Activated CD8-positive, alpha-beta memory T cell treated with anti-CD3 and anti-CD28 coated beads for 24 hours (primary cell): ENCODE measurements at regions not wholly inside any gene's neighbourhood (a gene's known extent, or its start where the extent isn't known, plus 50 kb on each side); places are given as distances from the start of the nearest gene placed in this dataset.

Source experiments
- DNase-seq: peaks from one replicate; pipeline ENCODE4 v3.0.0-alpha.2; 2020

DNA sequence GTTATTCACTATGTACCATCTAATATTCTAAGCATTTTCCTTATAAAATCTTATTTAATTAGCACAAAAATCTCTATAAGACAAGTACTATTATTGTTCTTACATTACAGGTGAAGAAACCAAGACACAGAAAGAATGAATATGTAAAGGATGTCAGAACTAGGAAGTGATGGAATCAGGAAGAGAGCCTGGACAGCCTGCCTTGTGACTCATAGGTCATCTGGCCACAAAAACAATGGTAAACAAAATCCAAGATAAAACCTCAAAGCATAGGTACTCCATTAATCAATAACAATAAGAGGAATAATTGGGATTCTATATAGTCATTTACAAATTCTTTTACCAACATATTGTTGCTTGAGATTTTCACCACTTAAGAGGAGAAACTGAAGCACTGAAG, 505.4 kb upstream of the PIK3C3 start:
- DNase-seq: no peak

- no peak for DNase-seq
Measured at GRCh38 chr18:41444943-41445342, 510.1 kb upstream of the PIK3C3 start.

DNA sequence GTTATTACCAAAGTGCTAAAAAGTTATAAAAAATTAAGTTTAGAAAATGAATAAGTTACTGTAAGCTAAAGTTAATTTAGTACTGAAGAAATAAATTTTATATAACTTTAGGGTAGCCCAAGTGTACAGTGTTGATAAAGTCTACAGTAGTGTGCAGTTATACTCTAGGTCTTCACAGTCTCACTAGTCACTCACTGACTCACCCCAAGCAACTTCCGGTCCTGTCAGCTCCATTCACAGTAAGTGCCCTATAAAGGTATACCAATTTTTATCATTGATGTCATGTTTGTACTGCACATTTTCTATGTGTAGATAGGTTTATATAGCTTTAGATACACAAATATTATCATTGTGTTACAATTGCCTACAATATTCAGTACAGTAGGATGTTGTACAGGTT, 518.3 kb upstream of the PIK3C3 start:
- DNase-seq: no peak

DNA sequence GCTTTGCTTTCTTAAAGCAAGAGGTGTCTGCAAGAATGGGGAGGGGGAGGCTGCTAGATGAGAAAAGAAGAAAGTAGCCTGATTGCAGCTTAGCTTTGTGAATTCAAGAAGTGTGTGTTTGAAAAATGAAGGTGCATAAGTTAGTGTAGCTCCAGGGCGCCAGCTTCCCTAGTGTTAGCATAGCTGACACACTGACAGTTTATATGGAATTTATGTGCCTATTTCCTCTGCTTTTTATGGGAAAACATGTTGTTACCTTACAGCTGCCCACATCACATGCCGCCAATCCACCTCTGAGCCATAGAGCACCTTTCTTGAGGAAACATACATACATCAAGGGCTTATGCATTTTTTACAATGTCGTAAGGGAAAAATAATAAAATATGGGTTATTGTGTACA, 536.4 kb upstream of the PIK3C3 start:
- no peak for DNase-seq

DNA sequence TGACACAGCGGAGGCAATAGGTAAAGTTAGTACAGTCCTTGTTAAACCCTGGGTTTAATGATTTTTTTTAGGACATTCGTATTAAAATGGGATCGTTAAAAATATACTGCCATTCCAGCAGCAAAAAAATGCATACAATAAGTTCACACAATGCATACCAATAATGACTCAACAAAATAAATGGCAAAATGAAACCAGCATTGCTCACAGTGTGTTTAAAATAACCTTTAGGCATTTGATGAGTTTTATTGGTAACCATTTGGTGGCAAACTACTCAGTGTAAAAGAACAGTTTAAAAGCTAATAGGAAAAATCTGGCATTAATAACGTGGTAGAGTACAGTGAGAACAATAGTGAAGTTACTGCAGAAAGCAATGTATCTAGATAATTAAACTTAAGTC, 539.0 kb upstream of the PIK3C3 start:
- DNase-seq: no peak

GRCh38 chr18:41410006-41410405, 545.0 kb upstream of the PIK3C3 start:
- no peak for DNase-seq

DNA sequence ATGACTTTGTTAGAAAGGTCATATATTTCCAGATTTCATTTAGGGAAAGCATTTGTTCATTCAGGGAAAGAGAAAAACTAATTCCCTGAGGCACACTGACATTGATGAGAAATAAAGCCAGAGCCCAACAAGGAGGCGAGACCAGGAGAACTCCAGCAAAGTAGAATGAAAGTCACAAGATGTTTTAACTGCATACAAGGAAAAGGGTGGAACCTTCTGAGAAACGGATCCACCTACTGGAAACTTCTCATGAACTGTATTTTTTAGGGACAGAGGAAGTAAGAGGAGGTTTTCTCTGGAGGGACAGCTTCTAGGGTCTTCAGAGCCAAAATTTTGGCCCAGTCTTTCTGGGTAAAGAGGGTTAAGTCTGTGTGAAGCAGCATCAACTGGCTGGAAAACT, 548.2 kb upstream of the PIK3C3 start:
- DNase-seq: no peak

GRCh38 chr18:41396861-41397260, 558.2 kb upstream of the PIK3C3 start:
- no peak for DNase-seq

DNA sequence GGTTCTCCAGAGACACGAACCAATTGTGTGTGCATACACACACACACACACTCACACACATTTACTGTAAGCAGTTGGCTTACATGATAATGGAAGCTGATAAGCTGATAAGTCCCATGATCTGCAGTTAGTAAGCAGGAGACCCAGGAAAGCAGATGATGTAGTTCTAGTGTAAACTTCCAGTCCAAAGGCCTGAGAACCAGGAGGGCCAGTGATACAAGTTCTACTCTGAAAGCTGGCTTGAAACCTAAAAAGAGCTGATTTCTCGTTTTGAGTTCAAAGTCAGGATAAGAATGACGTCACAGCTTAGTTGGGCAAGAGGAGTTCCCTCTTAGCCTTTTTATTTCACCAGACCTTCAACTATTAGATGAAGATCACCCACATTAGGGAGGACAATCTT, 558.8 kb upstream of the PIK3C3 start:
- no peak for DNase-seq

GRCh38 chr18:41395695-41396094, 559.3 kb upstream of the PIK3C3 start:
- no peak for DNase-seq

GRCh38 chr18:41391616-41392595, 563.1 kb upstream of the PIK3C3 start:
- no peak for DNase-seq

DNA sequence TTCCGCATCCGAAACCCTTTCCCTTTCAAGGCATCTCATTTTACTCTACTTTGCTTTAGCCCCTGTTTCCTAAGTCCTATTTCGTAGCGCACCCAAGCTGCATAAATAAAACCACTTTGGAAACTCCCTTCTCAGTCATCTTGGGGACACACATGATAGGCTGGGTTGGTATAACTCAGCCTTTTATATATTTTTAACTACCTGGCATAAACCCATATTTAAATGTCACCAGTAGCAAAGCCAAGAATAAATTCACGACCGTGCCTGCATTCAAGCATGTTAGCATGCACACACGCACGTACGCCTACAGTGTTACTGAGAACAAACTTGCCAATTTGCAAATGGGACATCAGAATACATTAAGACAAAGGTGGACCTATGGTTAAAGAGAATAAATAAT, 564.7 kb upstream of the PIK3C3 start:
- DNase-seq: no peak

DNA sequence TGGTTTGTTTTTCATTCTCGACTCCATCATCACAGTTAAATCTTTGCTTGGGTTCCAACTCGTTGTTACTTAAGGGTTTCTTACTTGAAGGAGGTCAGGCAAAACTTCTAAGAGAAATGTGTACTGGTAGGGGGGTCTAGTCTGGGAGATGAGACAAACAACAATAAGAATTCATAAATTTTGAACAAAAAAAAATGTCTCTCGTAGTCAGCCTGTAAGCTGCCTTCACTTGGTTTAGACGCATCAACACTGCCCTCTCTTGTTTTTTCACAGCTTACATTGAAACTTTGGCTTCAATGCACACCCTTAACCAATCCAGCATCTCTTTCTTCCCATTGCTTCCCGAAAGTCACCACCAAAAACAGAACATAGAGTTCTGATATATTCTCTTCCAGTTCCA, 576.4 kb upstream of the PIK3C3 start:
- DNase-seq: no peak

DNA sequence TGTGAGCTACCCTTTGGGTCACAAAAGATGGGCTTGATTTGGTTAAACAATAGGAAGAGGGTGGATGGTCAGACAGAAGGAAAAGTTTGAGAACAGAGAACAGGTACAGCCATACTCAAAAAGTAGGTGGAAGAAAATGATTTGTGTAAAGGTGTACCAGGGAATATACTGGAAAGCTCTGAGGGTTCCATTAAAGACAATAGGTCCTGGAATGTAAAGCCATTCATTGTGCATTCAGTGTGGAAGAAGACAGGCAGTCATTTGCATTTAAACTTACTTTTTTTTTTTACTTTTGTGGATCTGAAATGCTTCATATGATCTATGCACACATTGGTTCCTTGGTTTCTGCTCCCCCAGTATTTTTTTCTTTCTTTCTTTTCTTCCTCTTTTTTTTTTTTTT, 581.4 kb upstream of the PIK3C3 start:
- no peak for DNase-seq

DNA sequence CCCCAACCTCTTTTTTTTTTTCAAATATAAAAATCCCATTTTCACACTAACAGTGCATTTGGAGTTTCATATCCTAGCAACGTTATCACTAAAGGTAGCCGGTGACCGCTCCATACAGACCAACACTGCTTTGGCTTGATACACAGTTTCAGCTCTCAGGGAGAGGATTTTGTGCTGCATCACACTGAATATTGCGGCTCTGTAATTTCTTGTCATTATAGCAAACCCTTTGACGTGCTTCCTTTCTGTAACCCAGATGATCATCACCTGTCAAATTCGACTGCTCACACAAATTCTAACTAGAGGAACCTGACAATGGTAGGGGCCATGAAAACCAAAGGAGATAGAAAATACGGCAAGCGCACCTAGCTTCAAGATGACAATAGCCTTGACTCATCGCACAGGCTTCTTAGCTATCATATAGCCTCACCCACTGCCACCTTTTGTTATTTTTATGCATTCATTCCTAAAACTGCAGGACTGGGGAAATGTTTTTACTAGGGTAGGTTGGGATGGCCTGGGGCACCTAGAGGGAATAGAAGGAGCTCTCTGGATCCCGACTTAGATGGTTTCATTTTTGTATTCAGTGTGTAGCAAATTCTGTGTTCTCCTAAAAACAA, 582.9 kb upstream of the PIK3C3 start:
- no peak for DNase-seq

DNA sequence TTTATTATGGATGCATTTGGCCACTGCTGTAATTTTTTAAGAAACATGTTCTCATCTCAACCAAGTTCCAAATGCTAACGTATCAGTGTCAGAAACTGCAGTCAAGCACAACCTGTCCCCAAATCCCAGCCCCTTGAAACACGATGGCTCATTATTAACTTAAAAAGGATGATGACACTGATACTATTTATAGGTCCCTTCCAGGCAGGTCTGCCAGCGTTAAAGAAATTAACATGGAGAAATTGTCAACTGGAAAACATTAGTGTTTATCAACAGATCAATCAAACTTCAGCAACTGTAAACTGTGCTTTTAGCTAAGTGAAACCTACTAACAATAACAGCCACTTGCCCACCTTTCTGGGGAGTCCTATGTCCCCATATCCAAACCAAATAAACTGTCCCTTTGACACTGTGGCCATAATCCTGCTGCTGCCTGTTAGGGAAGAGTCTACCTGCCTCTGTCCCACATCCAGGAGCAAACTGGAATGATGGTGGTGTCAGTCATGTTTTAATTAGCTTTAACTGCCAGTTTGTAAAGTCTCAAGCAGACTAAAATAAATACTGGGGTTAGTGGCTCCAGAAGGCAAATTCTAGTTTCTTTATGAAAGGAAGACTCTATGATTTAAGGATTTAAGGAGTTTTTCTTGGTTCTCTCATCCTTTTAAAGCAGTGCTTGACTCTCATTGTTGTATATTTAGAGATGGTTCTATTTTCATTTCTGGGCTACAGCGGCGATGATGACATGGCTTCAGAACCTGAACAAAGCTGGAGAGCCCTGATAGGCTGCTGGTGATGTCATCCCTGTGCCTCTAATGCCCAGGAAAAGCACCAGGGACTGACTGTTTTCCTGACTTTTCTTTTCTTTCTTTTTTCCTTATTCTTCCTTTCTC, 583.6 kb upstream of the PIK3C3 start:
- no peak for DNase-seq

- DNase-seq: no peak
Measured at GRCh38 chr18:41370740-41371139, 584.3 kb upstream of the PIK3C3 start.

GRCh38 chr18:41357708-41358107, 597.3 kb upstream of the PIK3C3 start:
- DNase-seq: no peak

GRCh38 chr18:41353777-41354528, 601.1 kb upstream of the PIK3C3 start:
- no peak for DNase-seq

DNA sequence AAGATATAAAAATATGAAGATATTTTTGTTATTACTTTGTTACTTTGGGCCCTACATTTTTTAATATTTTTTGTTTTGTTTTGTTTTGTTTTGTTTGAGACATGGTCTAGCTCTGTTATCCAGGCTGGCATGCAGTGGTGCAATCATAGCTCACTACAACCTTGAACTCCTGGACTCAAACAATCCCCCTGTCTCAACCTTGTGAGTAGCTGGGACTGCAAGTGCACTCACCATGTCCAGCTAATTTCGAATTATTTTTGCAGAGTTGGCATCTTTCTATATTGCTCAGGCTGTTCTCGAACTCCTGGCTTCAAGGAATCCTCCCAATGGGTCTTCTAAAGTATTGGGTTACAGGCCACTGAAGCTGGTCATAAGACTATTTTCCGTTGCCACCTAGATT, 603.6 kb upstream of the PIK3C3 start:
- no peak for DNase-seq

GRCh38 chr18:41347057-41347456, 608.0 kb upstream of the PIK3C3 start:
- no peak for DNase-seq

GRCh38 chr18:41343808-41344207, 611.2 kb upstream of the PIK3C3 start:
- DNase-seq: no peak

- DNase-seq: no peak
Measured at GRCh38 chr18:41338341-41338740, 616.7 kb upstream of the PIK3C3 start.
